OCI-LY3 (cell line): ENCODE measurements at regions not wholly inside any gene's neighbourhood (a gene's known extent, or its start where the extent isn't known, plus 50 kb on each side); places are given as distances from the start of the nearest gene placed in this dataset.

Source experiments
- H2AFZ ChIP-seq: fragments of 200-600, 300-600 bp; shearing (Covaris generic); 2 replicates; pipeline ENCODE4 v1.6.0; 2014; ENCODE audit warnings: antibody characterized with exemption, low read depth, low read length
- H3K27ac ChIP-seq: fragments of 200-600, 300-600 bp; sonication (generic); 2 replicates; pipeline ENCODE4 v1.5.1; 2014; ENCODE audit warnings: mild to moderate bottlenecking, low read length, moderate library complexity, mixed read lengths
- H3K27me3 ChIP-seq: fragments of 200-600, 300-600 bp; sonication (generic); 2 replicates; pipeline ENCODE4 v1.6.1; 2014; ENCODE audit warnings: low read depth, low read length, mixed read lengths
- H3K36me3 ChIP-seq: fragments of 200-600, 300-600 bp; sonication (generic); replicated peaks from 2 replicates; pipeline ENCODE3; 2014; ENCODE audit warnings: low read depth, low read length, mixed read lengths
- H3K4me1 ChIP-seq: fragments of 300-600, 200-600 bp; sonication (generic); 2 replicates; pipeline ENCODE4 v1.6.1; 2014; ENCODE audit warnings: low read length, mixed read lengths
- H3K4me2 ChIP-seq: fragments of 200-600, 300-600 bp; sonication (generic); 2 replicates; pipeline ENCODE4 v1.6.1; 2014; ENCODE audit warnings: low read length, mixed read lengths
- H3K4me3 ChIP-seq: fragments of 300-600, 200-600 bp; sonication (generic); 2 replicates; pipeline ENCODE4 v1.5.1; 2014; ENCODE audit warnings: antibody characterized with exemption, mild to moderate bottlenecking, low read length, moderate library complexity
- H3K79me2 ChIP-seq: fragments of 300-600, 200-600 bp; shearing (Covaris generic); 2 replicates; pipeline ENCODE4 v1.6.1; 2014; ENCODE audit warnings: mild to moderate bottlenecking, low read length, mixed read lengths
- H3K9ac ChIP-seq: fragments of 300-600, 200-600 bp; shearing (Covaris generic); 2 replicates; pipeline ENCODE4 v1.6.0; 2014; ENCODE audit warnings: mild to moderate bottlenecking, low read length, moderate library complexity
- H3K9me3 ChIP-seq: fragments of 200-600, 300-600 bp; shearing (Covaris generic); 2 replicates; pipeline ENCODE4 v1.6.1; 2014; ENCODE audit warnings: low read length, mixed read lengths; ENCODE audit not compliant: insufficient read depth
- H4K20me1 ChIP-seq: fragments of 200-600, 300-600 bp; sonication (generic); 2 replicates; pipeline ENCODE4 v1.6.1; 2016; ENCODE audit warnings: low read length, mixed read lengths; ENCODE audit not compliant: insufficient read depth
- CTCF ChIP-seq: fragments of 200-600, 300-600 bp; sonication (generic); IDR thresholded peaks from 2 replicates; pipeline ENCODE4 v1.5.1; 2014; ENCODE audit warnings: antibody characterized with exemption, low read length, low read depth
- EZH2phosphoT487 ChIP-seq: fragments of 200-600 bp; shearing (Covaris generic); IDR thresholded peaks from 2 replicates; pipeline ENCODE4 v1.6.1; 2018; ENCODE audit warnings: antibody characterized with exemption, mixed run types, low read depth

- Histone ChIP-seq H3K27ac (no peak overlapping the region; the same call in 1 of the 2 replicates), H3K4me2 (peak overlapping the region; percentile 93), H3K4me1 (peaks cover 55% of the 10 kb centered on the region), H3K4me3 (peak overlapping the region; percentile 72), H4K20me1 (peaks cover 31% of the 10 kb centered on the region), H3K27me3 (peaks cover 62% of the 10 kb centered on the region), H3K79me2 (no peaks in the 10 kb centered on the region), H3K9me3 (no peaks in the 10 kb centered on the region), H3K36me3 (no peaks in the 10 kb centered on the region), H3K9ac (peak overlapping the region; percentile 52), H2AFZ (no peak overlapping the region)
- TF ChIP-seq CTCF (peak; percentile 79), EZH2phosphoT487 (no peak)
Observed at GRCh38 chr4:4761128-4761982, 98.1 kb upstream of the MSX1 start.

- Histone ChIP-seq H3K4me1 (peaks cover 55% of the 10 kb centered on the region), H3K4me2 (0 out of 2 replicates have a peak overlapping the region, but pooled peaks have one; percentile 74)
- TF ChIP-seq CTCF, result no peak
- no peak for TF ChIP-seq EZH2phosphoT487
Observed at GRCh38 chr4:4759883-4760282, 99.6 kb upstream of the MSX1 start.

GRCh38 chr4:4759232-4759631 lies 100.2 kb upstream of the MSX1 start:
- Histone ChIP-seq H3K9me3 (no peaks in the 10 kb centered on the region), H3K36me3 (no peaks in the 10 kb centered on the region), H3K4me2 (peak overlapping the region; percentile 74), H3K4me3 (peak overlapping the region; percentile 44), H2AFZ (no peak overlapping the region), H3K4me1 (peaks cover 55% of the 10 kb centered on the region), H3K27ac (0 out of 2 replicates have a peak overlapping the region, but pooled peaks have one; percentile 1), H4K20me1 (peaks cover 35% of the 10 kb centered on the region), H3K9ac (no peak overlapping the region; the same call in 1 of the 2 replicates), H3K27me3 (peaks cover 64% of the 10 kb centered on the region), H3K79me2 (no peaks in the 10 kb centered on the region)
- no peak for TF ChIP-seq CTCF

More at GRCh38 chr4:4759883-4760282, 99.6 kb upstream of the MSX1 start:
- H3K36me3 ChIP-seq, result no peaks in the 10 kb centered on the region
- H3K9me3 ChIP-seq, result no peaks in the 10 kb centered on the region
- no peaks in the 10 kb centered on the region for H3K79me2 ChIP-seq
- H3K27me3 ChIP-seq, result peaks cover 62% of the 10 kb centered on the region
- no peak overlapping the region for H3K4me3 ChIP-seq
- H2AFZ ChIP-seq, result no peak overlapping the region
- no peak overlapping the region for H3K27ac ChIP-seq
- H3K9ac ChIP-seq, result no peak overlapping the region
- peaks cover 37% of the 10 kb centered on the region for H4K20me1 ChIP-seq

GRCh38 chr4:4758681-4759080 lies 100.8 kb upstream of the MSX1 start:
- H3K9me3 ChIP-seq, result no peaks in the 10 kb centered on the region
- peaks cover 51% of the 10 kb centered on the region for H3K4me1 ChIP-seq

More at GRCh38 chr4:4758681-4759080, 100.8 kb upstream of the MSX1 start:
- peak overlapping the region; percentile 44 for H3K4me3 ChIP-seq
- H3K9ac ChIP-seq, result no peak overlapping the region; the same call in 1 of the 2 replicates
- peaks cover 64% of the 10 kb centered on the region for H3K27me3 ChIP-seq
- no peaks in the 10 kb centered on the region for H3K36me3 ChIP-seq
- TF ChIP-seq CTCF (no peak), EZH2phosphoT487 (no peak)
- H2AFZ ChIP-seq, result no peak overlapping the region
- peak overlapping the region; percentile 74 for H3K4me2 ChIP-seq
- H3K27ac ChIP-seq, result 0 out of 2 replicates have a peak overlapping the region, but pooled peaks have one; percentile 1
- H3K79me2 ChIP-seq, result no peaks in the 10 kb centered on the region
- H4K20me1 ChIP-seq, result peaks cover 30% of the 10 kb centered on the region
